Astrocyte of the cerebellum (primary cell): ENCODE measurements at regions not wholly inside any gene's neighbourhood (a gene's known extent, or its start where the extent isn't known, plus 50 kb on each side); places are given as distances from the start of the nearest gene placed in this dataset.

Experiments used
- DNase-seq: peaks from one replicate; pipeline ENCODE4 v3.0.0-alpha.2; 2011; ENCODE audit warnings: low read depth
- H3K4me3 ChIP-seq: 2 replicates; pipeline ENCODE4 v1.5.1; 2011; ENCODE audit warnings: mild to moderate bottlenecking, low read depth, low read length, moderate library complexity
- CTCF ChIP-seq: IDR thresholded peaks from 2 replicates; pipeline ENCODE4 v1.5.1; 2012; ENCODE audit warnings: low read length, low read depth, moderate library complexity, mild to moderate bottlenecking; ENCODE audit errors: missing control alignments
- in situ Hi-C: cut with HindIII; loops from 2 replicates; pipeline ENCODE4 v1.10.0; 2017; ENCODE audit warnings: low sequenced_read_pairs

GRCh38 chr14:65231286-65231980, 129.1 kb upstream of the MAX start:
- no peak for DNase-seq
- in situ Hi-C loops = loop anchor here (5.0 kb wide), 1 partner anchor 181 kb away; the partner anchor contains the start of gene FUT8
- no peak for TF ChIP-seq CTCF
- H3K4me3 ChIP-seq = no peak overlapping the region

- in situ Hi-C loops = loop anchor here (5.0 kb wide), 1 partner anchor 177 kb away; the partner anchor contains the start of gene FUT8
- no peak overlapping the region for H3K4me3 ChIP-seq
- TF ChIP-seq CTCF = no peak
- DNase-seq = no peak
These were observed 132.5 kb upstream of the MAX start for GRCh38 chr14:65234752-65235361.

- no peak for TF ChIP-seq CTCF
- in situ Hi-C loops = no loop called here
- no peak for DNase-seq
- H3K4me3 ChIP-seq = no peak overlapping the region
These were observed 134.9 kb upstream of the MAX start for GRCh38 chr14:65237023-65237814.

GRCh38 chr14:65237941-65238340, 135.6 kb upstream of the MAX start:
- TF ChIP-seq CTCF = no peak
- no peak overlapping the region for H3K4me3 ChIP-seq

GRCh38 chr14:65238456-65238855, 136.1 kb upstream of the MAX start:
- no peak for TF ChIP-seq CTCF
- H3K4me3 ChIP-seq = no peak overlapping the region
- DNase-seq = peak; percentile 66
- in situ Hi-C loops = no loop called here

More at GRCh38 chr14:65237941-65238340, 135.6 kb upstream of the MAX start:
- in situ Hi-C loops = no loop called here
- no peak for DNase-seq

GRCh38 chr14:65239143-65239937, 137.0 kb upstream of the MAX start:
- DNase-seq = peak; percentile 64
- in situ Hi-C loops = no loop called here
- no peak for TF ChIP-seq CTCF

More at GRCh38 chr14:65239143-65239937, 137.0 kb upstream of the MAX start:
- H3K4me3 ChIP-seq = no peak overlapping the region
